SU-DHL-6 (cell line): ENCODE measurements at regions not wholly inside any gene's neighbourhood (a gene's known extent, or its start where the extent isn't known, plus 50 kb on each side); places are given as distances from the start of the nearest gene placed in this dataset.

Experiments
- H2AFZ ChIP-seq: fragments of 200-600 bp; sonication (generic); 2 replicates; pipeline ENCODE4 v1.6.1; 2014; ENCODE audit warnings: low read depth, mild to moderate bottlenecking, moderate library complexity, mixed read lengths, antibody characterized with exemption, low read length; ENCODE audit not compliant: severe bottlenecking
- H3F3A ChIP-seq: fragments of 200-600 bp; shearing (Covaris generic); 2 replicates; pipeline ENCODE4 v1.6.0; 2016; ENCODE audit warnings: antibody characterized with exemption, mild to moderate bottlenecking; ENCODE audit not compliant: insufficient read depth
- H3K27ac ChIP-seq: fragments of 200-600 bp; sonication (generic); 2 replicates; pipeline ENCODE4 v1.5.1; 2016; ENCODE audit warnings: low read depth, mild to moderate bottlenecking, low read length, moderate library complexity, mixed read lengths
- H3K27me3 ChIP-seq: fragments of 200-600 bp; sonication (generic), shearing (Covaris generic); 2 replicates; pipeline ENCODE4 v1.6.0; 2014; ENCODE audit warnings: mild to moderate bottlenecking, low read length
- H3K36me3 ChIP-seq: fragments of 200-600 bp; sonication (generic); 2 replicates; pipeline ENCODE4 v1.6.1; 2014; ENCODE audit warnings: mild to moderate bottlenecking, low read length, mixed read lengths
- H3K4me2 ChIP-seq: fragments of 300-600, 200-600 bp; shearing (Covaris generic), sonication (generic); 2 replicates; pipeline ENCODE4 v1.6.0; 2014; ENCODE audit warnings: low read length, low read depth, mild to moderate bottlenecking; ENCODE audit not compliant: poor library complexity, severe bottlenecking
- H3K4me3 ChIP-seq: fragments of 200-600 bp; sonication (generic); 2 replicates; pipeline ENCODE4 v1.5.1; 2014; ENCODE audit warnings: antibody characterized with exemption, low read length, mild to moderate bottlenecking, mixed read lengths; ENCODE audit not compliant: insufficient read depth, poor library complexity, severe bottlenecking
- H3K79me2 ChIP-seq: fragments of 200-600 bp; sonication (generic); 2 replicates; pipeline ENCODE4 v1.6.1; 2014; ENCODE audit warnings: mild to moderate bottlenecking, low read length, moderate library complexity; ENCODE audit not compliant: insufficient read depth
- H3K9ac ChIP-seq: fragments of 200-600 bp; sonication (generic); 2 replicates; pipeline ENCODE4 v1.7.0; 2014; ENCODE audit warnings: mild to moderate bottlenecking, low read length
- H3K9me2 ChIP-seq: fragments of 200-600 bp; sonication (generic); replicated peaks from 2 replicates; pipeline ENCODE4 v1.6.1; 2014; ENCODE audit warnings: low read length; ENCODE audit not compliant: insufficient read depth
- H3K9me3 ChIP-seq: fragments of 200-600 bp; sonication (generic); 2 replicates; pipeline ENCODE4 v1.6.1; 2014; ENCODE audit warnings: low read length, mixed read lengths; ENCODE audit not compliant: insufficient read depth
- H4K20me1 ChIP-seq: fragments of 200-600 bp; sonication (generic); 2 replicates; pipeline ENCODE4 v1.6.1; 2014; ENCODE audit warnings: low read depth, mild to moderate bottlenecking, antibody characterized with exemption, low read length, moderate library complexity, mixed read lengths
- CTCF ChIP-seq: fragments of 200-600 bp; sonication (generic); IDR thresholded peaks from one replicate; pipeline ENCODE4 v1.5.1; 2017; ENCODE audit warnings: antibody characterized with exemption, mild to moderate bottlenecking, low read length, moderate library complexity; ENCODE audit not compliant: insufficient read depth, poor library complexity, severe bottlenecking
- EZH2phosphoT487 ChIP-seq: fragments of 200-600 bp; sonication (generic), shearing (Covaris generic); conservative IDR thresholded peaks from 2 replicates; pipeline ENCODE4 v1.6.1; 2018; ENCODE audit warnings: mild to moderate bottlenecking, antibody characterized with exemption, low read length, moderate library complexity, mixed read lengths

- Histone ChIP-seq H4K20me1 (no peaks in the 10 kb centered on the region), H3K9me2 (no peaks in the 10 kb centered on the region), H3K27ac (no peak overlapping the region), H3K79me2 (no peaks in the 10 kb centered on the region), H3K4me3 (no peak overlapping the region), H3K27me3 (no peaks in the 10 kb centered on the region), H3K36me3 (no peaks in the 10 kb centered on the region), H2AFZ (no peak overlapping the region), H3F3A (no peaks in the 10 kb centered on the region), H3K4me2 (no peak overlapping the region), H3K9me3 (no peaks in the 10 kb centered on the region), H3K9ac (no peak overlapping the region)
- TF ChIP-seq EZH2phosphoT487 = no peak
- no peak for TF ChIP-seq CTCF
Observed at GRCh38 chr15:77865701-77866100, 211.8 kb downstream of the TBC1D2B start.

GRCh38 chr15:77865106-77865610, 212.4 kb downstream of the TBC1D2B start:
- H3K79me2 ChIP-seq = no peaks in the 10 kb centered on the region

GRCh38 chr15:77864211-77865105, 213.1 kb downstream of the TBC1D2B start:
- Histone ChIP-seq H3K27me3 (no peaks in the 10 kb centered on the region), H3K27ac (no peak overlapping the region), H3K4me2 (no peak overlapping the region), H3K79me2 (no peaks in the 10 kb centered on the region), H3K4me3 (no peak overlapping the region), H3F3A (no peaks in the 10 kb centered on the region), H3K9me3 (no peaks in the 10 kb centered on the region), H3K9me2 (no peaks in the 10 kb centered on the region), H2AFZ (no peak overlapping the region), H4K20me1 (no peaks in the 10 kb centered on the region), H3K36me3 (no peaks in the 10 kb centered on the region), H3K9ac (no peak overlapping the region)
- no peak for TF ChIP-seq EZH2phosphoT487
- no peak for TF ChIP-seq CTCF

More at GRCh38 chr15:77865106-77865610, 212.4 kb downstream of the TBC1D2B start:
- Histone ChIP-seq H4K20me1 (no peaks in the 10 kb centered on the region), H3K9ac (no peak overlapping the region), H3K36me3 (no peaks in the 10 kb centered on the region), H3K27me3 (no peaks in the 10 kb centered on the region), H3K9me2 (no peaks in the 10 kb centered on the region), H3F3A (no peaks in the 10 kb centered on the region), H3K4me2 (no peak overlapping the region), H2AFZ (no peak overlapping the region), H3K4me3 (no peak overlapping the region), H3K9me3 (no peaks in the 10 kb centered on the region), H3K27ac (no peak overlapping the region)
- TF ChIP-seq EZH2phosphoT487 (no peak), CTCF (no peak)
